Ammon's horn (tissue), 1 donor: ENCODE measurements at regions not wholly inside any gene's neighbourhood (a gene's known extent, or its start where the extent isn't known, plus 50 kb on each side); places are given as distances from the start of the nearest gene placed in this dataset.
"Not testable (repeated sequence)": the region's sequence is repeated elsewhere in the genome, so short reads cannot be mapped to it uniquely, and the experiment has no call there.

Experiments used
- DNase-seq: peaks from one replicate; pipeline ENCODE4 v3.0.0-alpha.2; 2016; ENCODE audit warnings: low spot score

DNA sequence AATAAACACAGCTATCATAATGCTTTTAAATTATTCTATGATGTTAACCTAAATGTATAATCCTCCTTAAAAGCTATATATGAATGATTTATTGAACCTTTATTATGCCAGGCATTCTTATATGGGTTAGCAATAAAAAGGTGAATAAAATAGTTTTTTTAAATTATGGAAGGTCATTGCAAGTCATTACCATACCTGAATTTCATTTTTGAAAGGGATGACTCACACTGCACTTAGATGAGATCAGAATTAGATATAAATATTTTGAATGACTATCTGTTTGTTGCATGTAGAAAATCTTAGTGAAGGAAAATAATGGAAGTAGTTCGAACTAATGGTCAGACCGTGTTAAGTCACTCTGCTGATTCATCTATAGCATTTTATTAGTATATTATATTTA is 822.3 kb downstream of the LUZP2 start:
- no peak for DNase-seq

DNA sequence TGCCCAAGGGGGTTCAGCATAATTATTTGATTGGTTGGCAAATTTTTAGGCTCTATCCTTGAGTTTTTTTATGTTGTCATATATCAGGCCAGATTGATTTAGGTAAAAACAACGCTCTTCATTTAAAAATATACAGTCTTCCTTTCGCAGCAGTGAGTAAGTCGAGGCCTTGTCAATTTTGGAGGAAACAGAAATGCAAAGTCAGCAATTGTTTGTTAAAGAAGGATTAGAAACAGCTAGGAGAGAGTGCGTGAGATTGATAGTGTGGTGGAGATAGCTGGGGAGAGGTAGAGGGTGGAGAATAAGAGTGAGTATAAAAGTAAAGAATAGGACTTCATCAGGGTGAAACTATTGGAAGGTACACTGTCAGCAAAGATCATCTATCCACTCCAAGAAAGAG is 830.8 kb downstream of the LUZP2 start:
- no peak for DNase-seq

DNA sequence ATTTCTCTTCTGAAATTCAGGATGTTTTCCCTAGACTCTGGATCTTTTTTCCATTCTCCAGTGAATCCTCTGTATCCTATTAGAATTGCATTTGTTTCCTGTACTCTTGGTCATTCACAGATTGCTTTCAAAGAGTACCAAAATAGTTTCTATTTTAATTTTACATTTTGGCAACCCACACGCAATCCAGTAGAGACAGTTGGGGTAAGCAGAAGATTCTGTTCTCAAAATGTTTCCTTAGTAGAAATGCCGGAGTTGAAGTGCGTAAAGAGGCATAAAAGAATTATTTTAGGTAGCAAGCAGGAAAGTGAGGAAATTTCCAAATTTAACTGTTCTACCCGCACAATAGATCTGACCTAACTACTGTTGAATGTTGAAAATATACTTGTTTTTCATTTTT is 842.4 kb downstream of the LUZP2 start:
- no peak for DNase-seq

DNA sequence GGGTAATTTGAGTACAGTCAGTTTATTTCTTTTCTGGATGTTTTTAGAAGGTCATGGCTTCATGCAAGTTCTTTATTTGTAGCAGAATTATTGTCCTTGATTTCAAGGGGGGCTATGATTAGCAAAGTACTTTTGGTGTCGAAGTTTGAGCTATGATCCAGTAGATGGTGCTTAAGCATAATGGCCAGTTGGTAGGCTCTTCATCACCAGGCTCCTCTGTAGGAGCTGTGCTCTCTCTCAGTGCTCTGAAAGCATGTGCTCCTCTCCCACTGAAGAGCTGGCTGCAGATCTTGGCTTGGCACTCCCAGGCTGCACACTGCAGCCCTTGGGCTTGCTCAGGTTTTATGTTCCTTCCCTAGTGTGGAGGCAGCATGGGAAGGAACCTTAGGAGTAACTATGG is 852.7 kb downstream of the LUZP2 start:
- DNase-seq, result no peak

DNA sequence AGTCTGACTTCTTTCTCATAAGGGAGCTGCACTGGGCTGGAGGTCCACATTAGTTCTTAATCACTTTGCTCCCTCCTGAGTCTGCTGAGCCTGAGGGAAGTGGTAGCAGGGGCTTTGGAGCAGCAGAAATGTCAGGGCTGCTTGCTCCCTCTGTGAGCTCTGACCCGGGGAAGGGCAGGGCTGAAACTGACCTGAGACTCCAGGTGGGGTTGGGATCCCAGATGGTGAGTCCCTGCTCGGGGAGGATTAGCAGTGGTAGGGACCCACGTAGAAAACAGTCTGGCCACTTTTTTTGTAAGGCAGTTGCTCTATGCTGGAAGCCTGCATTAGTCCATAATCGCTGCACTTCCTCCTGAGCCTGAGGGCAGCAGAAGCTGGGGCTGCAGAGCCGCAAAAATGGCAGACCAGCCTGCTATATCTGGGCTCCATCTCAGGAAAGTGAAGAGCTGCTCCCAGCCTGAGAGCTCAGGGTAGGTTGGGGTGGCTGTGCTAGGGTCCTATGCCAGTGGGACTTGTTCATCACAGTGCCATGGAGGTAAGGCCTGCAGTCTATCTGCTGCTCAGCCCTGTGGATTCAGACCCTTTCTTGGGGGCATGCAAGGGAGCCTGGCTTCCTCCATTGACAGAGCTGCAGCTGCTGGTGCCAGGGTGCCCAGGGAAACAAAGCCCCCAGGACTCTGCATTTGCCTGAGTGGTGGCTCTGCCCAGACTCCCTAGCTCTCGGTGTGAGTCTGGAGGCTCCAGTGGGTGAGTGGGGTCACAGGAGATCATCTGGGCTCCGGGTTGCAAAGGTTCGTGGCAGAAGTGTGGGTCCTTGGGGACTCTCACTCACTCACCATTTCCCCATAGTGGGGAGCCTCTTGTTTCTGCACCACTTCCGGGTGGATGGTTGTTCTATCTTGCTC is 854.3 kb downstream of the LUZP2 start:
- DNase-seq, result no peak

DNA sequence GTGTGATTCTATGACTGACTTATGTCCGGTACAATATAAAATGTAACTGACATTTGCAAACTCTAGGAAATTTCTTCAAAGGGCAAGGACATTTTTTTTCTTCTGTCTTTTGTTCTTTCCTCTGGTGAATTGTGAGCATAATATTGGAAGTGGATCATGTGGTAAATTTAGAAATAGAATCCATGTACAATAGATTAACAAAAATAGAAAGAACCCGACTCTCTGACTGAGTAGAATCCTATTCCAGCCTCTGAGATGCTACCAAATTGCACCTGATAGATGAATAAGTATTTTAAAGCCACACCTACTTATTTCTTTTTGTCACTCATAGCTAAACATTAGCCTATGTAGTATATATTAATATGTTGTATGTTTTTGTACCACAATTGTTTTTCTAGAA is 860.3 kb downstream of the LUZP2 start:
- DNase-seq, result no peak

DNA sequence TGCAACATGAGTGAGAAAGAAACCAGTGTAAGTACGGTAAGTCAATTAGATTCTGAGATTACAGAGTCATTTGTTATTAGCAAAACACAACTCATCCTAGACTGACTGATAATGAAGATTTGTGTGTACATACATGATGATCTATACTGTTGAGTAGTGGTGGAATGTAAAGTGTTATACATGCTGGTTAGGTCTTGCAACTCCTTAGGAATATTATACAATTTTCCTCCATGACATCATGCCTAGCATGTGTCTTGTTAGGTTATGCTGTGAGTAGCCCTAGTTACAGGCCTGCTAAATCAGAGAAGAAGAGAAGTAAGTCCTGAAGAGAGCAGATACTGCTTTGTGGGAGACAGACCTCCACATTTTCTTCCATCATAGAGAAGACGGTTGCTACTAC is 880.6 kb downstream of the LUZP2 start:
- no peak for DNase-seq

DNA sequence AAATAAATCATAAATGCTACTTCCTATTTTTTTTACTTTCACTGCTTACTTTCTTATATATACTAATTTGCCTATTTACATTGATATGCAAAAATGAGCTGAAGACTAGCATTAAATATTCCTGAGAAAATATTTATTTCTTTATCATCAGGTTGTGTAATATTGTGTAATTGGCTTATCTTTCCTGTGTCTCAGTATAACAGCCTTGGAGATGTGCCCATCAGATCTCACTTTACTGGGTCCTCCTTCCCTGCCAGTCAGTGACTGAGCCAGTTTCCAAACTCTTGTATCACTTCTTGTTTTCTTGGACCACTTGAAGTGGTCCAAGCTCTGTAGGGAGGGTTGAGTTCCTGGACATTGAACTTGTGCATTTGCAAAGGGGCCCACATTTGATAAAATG is 900.0 kb downstream of the LUZP2 start:
- no peak for DNase-seq

DNA sequence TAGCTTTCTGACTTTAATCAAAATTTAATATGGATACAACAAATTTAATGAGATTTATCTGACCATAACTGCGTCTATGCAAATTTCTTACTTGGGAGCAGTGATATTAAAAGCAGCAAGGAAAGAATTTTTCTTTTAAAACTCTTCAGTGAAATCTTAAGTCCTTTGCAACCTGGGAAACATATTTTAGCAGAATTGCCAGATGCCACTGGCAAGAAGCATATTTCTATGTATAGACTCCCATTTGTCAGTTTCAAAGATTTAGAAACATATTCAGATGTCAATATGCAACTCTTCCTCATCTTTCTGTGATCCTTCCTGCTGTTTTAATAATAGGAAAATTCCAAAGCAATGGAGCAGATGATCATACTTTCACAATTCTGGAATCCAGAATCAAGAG is 911.3 kb downstream of the LUZP2 start:
- DNase-seq, result peak; percentile 4

DNA sequence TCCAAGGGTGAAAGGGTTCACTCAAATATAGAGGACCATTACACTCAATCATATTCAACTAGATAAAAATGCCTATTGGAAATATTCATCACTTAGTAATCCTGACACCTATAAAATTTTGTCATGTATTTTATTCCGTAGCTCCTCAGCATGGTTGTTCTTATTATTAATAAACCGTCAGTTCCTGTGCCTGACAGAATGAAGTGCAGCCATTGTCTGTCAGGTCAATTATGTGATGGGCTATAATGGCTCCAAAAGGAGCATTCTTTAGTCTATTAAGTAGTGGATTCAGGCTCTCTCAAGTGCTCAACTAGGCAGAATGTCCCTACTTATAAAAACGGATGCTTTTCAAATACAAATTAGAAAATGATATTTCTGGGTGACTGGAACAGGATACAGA is 916.1 kb upstream of the ANO3 start:
- DNase-seq, result no peak

DNA sequence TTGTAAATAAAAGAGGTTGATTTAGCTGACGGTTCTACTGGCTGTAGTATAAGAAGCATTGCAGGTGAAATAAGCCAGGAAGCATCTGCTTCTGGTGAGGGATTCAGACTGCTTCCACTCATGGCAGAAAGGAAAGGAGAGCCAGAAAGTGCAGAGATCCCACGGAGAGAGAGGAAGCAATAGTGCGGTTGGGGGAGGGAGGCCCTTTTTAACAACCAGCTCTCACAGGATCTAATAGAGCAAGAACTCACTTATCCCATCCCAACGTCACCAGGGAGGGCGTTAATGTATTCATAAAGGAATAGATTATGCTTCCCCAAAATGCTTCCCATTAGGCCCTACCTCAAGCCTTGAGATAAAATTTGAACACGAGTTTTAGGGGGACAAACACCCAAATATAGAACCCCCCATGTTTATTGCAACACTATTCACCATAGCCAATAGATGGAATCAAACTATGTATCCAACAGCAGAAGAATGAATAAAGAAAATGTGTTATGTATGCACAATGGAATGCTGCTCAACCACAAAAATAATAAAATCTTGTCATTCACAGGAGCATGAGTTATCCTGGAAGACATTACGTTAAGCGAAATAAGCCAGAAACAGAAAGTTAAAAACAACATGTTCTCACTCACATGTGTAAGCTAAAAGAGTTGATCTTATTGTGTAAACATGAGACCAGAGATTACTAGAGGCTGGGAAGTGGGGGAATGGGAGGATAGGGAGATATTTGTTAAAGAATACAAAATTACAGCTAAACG is 908.3 kb upstream of the ANO3 start:
- DNase-seq, result no peak

DNA sequence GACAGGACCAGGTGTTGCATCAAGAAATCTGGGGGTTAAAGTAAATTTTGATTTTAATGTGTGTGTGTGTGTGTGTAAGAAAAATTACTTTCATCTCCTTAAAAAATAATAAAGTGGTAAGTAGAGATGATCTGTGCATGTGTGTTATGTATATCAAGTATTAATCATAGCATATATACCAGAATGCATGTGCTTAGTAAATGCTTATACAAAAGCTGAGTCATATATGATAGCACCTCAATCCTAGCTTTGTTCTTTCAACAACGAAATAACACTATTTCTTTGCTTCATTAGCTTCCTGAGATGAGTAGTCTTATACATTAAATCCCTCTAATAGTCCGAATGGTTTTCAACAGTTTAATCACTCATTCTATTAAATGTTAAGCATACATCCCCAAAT is 899.6 kb upstream of the ANO3 start:
- no peak for DNase-seq

DNA sequence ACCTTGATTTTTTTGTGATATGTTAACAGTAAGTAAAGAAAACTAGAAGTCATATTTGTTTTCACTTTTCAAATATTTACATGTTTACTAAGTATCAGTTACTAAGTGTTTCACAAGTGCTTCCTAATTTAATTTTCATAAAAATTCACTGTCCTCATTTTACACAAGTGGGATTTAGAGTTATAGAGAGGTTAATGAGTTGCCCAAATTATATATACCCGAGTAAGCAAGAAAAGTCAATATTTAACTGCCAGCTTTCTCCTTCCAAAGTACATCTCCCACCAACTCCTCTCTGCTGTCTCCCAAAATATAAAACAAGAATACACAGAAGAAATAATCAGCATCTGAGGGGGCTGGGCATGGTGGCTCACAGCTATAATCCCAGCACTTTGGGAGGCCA is 896.7 kb upstream of the ANO3 start:
- no peak for DNase-seq

DNA sequence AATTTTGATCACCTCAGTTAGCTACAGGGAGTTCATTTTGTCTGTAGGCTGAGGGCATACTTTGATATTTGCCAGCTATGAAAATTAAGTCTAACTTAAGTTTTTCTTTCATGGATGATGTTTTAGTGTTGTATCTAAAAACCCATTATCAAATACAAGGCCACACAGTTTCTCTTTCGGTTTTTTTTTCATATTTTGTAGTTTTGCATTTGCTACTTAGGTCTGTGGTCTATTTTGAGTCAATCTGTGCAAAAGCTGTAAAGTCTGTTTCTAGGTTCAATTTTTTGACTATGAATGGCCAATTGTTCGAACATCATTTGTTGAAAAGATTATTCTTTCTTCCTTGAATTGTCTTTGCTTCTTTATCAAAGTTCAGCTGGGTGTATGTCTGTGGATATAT is 895.6 kb upstream of the ANO3 start:
- DNase-seq, result no peak

DNA sequence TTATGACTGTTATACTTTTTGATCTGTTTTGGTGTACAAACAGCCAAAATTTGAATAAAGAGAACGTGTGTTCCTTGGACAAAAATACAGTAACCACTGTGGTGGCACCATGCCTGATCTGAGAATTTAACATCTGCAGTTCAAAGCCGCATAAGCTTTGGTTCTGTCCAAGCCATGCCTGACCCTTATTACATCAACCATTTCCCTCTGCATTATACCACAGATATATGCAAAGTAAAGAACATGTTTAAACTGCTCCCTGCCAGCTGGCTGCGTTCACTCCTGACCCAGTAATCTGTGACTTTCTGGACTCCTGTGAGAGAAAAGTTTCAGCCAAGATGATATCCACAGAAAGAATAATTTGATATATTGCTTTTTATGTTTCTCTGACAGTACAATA is 890.5 kb upstream of the ANO3 start:
- no peak for DNase-seq

DNA sequence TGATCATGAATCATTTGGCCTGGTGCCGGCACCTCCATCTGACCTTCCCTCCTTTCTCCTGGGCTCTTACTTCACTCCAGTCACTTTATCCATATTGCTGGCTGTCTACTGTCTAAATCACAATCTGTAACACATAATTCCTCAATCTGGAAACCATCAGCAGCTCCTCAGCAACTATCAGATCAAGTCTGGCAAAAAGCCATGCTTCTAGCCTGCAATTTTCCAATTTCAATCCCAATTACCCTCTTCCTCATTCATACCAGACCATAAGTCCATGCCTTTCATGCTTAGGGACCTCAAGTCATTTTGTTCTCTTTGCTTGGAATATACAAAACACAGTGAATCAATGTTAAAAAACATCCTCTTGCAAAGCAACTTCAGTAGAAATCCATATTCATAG is 882.8 kb upstream of the ANO3 start:
- DNase-seq, result no peak

DNA sequence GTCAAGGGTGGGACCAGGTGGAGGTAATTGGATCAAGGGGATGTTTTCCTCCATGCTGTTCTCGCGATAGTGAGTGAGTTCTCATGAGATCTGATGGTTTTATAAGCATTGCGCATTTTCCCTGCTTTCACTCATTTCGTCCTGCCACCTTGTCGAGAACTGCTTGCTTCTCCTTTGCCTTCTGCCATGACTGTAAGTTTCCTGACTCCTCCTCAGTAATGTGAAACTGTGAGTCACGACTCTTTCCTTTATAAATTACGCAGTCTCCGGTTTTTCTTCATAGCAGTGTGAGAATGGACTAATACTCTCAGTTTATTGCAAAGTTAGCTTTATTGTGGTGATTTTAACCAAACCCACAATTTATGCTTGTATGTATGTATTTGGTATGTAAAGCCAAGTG is 878.5 kb upstream of the ANO3 start:
- DNase-seq, result no peak

DNA sequence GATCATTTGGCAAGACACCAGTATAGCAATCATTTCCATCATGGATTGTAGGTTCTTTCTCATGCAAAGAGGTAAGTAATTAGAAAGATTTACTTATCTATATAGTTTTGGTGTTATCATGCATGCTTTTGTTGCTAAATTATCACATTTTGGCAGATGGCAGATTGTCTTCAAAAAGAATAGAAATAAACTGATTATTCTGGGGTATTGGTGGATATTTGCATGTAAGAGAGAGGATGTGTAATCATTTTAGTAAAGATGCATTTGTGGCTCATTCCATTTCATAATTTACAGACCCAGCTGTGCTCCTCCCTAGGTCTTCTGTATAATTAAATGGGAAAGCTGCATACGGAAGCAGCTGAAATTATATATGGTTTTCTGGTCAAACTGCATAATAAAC is 875.7 kb upstream of the ANO3 start:
- no peak for DNase-seq

DNA sequence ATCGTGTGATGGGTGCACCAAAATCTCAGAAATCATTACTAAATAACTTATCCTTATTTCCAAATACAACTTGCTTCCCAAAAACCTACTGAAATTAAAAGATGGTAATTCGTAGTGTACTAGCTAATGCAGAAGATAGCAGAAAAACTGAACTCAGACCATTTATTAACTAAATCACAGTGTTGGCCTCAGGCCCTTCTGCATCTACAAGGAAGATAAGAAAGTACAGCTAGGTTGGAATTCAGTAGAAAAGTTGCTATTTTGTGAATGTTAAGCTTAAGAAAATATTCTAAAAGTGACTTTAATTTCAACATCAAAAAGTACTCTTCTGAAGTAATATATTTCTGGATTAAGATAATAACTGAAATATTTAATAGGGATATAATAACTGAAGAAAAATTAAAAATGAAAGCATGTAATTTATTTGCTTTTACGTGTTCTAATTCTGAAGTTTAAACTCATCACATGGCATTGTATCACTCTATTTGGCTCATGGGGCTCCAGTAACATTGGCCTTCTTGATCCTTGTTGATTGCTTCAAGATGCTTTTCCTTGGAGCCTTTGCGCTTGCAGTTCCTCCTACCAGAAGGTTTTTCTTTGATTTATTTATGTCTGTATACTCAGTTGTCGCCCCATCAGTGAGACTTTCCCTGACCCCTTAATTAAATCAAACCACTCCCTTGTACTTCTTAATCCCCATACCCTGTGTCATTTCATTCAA is 847.9 kb upstream of the ANO3 start:
- no peak for DNase-seq

DNA sequence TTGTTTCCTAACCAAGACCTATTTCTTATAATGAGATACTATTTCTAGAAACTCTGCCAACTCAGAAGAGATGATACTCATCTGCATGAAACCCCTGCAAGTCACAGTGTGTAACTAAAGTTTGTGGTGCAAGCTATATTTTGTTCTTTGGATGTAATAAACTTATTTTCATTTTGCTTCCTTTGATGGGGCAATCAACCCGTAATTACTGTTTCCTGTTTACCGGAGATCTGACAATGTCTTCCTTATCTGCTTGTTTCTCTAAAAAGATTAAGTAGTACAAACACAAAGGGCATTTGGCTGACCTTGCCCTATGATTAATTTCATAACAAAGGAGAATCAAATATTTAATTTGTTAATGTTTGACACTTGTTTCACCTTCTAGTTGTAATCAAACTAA is 846.6 kb upstream of the ANO3 start:
- DNase-seq, result no peak

DNA sequence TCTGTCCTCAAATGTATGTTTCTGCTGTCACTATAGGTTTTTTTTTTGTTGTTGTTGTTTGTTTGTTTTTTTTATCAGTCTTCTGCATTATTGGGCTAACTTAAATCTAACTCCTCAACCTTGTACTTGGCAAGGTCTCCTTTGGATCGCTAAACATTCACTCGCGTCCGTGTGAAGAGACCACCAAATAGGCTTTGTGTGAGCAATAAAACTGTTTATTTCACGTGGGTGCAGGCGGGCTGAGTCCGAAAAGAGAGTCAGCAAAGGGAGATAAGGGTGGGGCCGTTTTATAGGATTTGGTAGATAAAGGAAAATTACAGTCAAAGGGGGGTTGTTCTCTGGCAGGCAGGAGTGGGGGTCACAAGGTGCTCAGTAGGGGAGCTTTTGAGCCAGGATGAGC is 845.6 kb upstream of the ANO3 start:
- not testable (repeated sequence) for DNase-seq

DNA sequence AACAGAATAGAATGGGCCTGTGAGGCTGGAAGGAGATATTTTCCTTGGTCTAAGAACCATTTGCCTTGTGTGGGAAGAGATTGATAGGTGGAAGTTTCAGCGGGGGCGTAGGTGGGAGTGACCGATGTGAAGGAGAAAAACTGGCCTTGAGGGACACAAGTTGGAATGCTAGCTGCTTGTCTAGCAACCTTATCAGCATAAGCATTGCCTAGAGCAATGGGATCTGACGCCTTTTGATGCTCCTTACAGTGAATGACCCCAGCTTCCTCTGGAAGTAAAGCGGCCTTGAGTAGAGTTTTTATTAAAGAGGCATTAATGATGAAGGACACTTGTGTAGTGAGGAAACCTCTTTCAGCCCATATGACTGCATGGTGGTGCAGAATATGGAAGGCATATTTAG is 843.8 kb upstream of the ANO3 start:
- not testable (repeated sequence) for DNase-seq

DNA sequence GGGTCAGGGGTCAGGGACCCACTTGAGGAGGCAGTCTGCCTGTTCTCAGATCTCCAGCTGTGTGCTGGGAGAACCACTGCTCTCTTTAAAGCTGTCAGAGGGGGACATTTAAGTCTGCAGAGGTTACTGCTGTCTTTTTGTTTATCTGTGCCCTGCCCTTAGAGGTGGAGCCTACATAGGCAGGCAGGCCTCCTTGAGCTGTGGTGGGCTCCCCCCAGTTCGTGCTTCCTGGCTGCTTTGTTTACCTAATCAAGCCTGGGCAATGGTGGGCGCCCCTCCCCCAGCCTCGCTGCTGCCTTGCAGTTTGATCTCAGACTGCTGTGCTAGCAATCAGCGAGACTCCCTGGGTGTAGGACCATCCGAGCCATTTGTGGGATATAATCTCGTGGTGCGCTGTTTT is 830.5 kb upstream of the ANO3 start:
- not testable (repeated sequence) for DNase-seq
